ENCODE measurements at regions not wholly inside any gene's neighbourhood (a gene's known extent, or its start where the extent isn't known, plus 50 kb on each side); places are given as distances from the start of the nearest gene placed in this dataset.
A peak's percentile ranks its signal among the peaks of the same experiment; 100 is the strongest.

- no peak for DNase-seq (ENCODE audit: low read depth in 2 of 2)
Measured at GRCh38 chr1:101317590-101317989, 80.8 kb downstream of the S1PR1 start.

- no peak for DNase-seq (ENCODE audit: low read depth in 2 of 2)
Measured at GRCh38 chr1:101323535-101323934, 86.7 kb downstream of the S1PR1 start.

GRCh38 chr1:101325144-101325543 lies 88.3 kb downstream of the S1PR1 start:
- no peak for DNase-seq (ENCODE audit: low read depth in 2 of 2)

GRCh38 chr1:101330427-101331130 lies 93.8 kb downstream of the S1PR1 start:
- no peak for DNase-seq (ENCODE audit: low read depth in 2 of 2)

- DNase-seq (ENCODE audit: low read depth in 2 of 2) = no peak
Measured at GRCh38 chr1:101331794-101332193, 95.0 kb downstream of the S1PR1 start.

GRCh38 chr1:101332633-101333032 lies 95.8 kb downstream of the S1PR1 start:
- DNase-seq (ENCODE audit: low read depth in 2 of 2) = no peak

GRCh38 chr1:101333186-101333585 lies 96.4 kb downstream of the S1PR1 start:
- DNase-seq (ENCODE audit: low read depth in 2 of 2) = no peak

GRCh38 chr1:101337968-101338367 lies 101.1 kb downstream of the S1PR1 start:
- no peak for DNase-seq (ENCODE audit: low read depth in 2 of 2)

- no peak for DNase-seq (ENCODE audit: low read depth in 2 of 2)
Measured at GRCh38 chr1:101338714-101339430, 102.1 kb downstream of the S1PR1 start.

- no peak for DNase-seq (ENCODE audit: low read depth in 2 of 2)
Measured at GRCh38 chr1:101344745-101345144, 107.9 kb downstream of the S1PR1 start.

- DNase-seq (ENCODE audit: low read depth in 2 of 2) = no peak
Measured at GRCh38 chr1:101346419-101346818, 109.6 kb downstream of the S1PR1 start.

- DNase-seq (ENCODE audit: low read depth in 2 of 2) = no peak
Measured at GRCh38 chr1:101356013-101356412, 119.2 kb downstream of the S1PR1 start.

- no peak for DNase-seq (ENCODE audit: low read depth in 2 of 2)
Measured at GRCh38 chr1:101356604-101357443, 120.0 kb downstream of the S1PR1 start.

GRCh38 chr1:101357444-101357986 lies 120.7 kb downstream of the S1PR1 start:
- peak; percentile 20 to 43 for DNase-seq (ENCODE audit: low read depth in 2 of 2)

- DNase-seq (ENCODE audit: low read depth in 2 of 2) = no peak
Measured at GRCh38 chr1:101360506-101360905, 123.7 kb downstream of the S1PR1 start.

GRCh38 chr1:101363891-101364318 lies 127.1 kb downstream of the S1PR1 start:
- DNase-seq (ENCODE audit: low read depth in 2 of 2) = no peak

- DNase-seq (ENCODE audit: low read depth in 2 of 2) = no peak
Measured at GRCh38 chr1:101364370-101365120, 127.7 kb downstream of the S1PR1 start.

GRCh38 chr1:101365186-101365585 lies 128.4 kb downstream of the S1PR1 start:
- no peak for DNase-seq (ENCODE audit: low read depth in 2 of 2)

- no peak for DNase-seq (ENCODE audit: low read depth in 2 of 2)
Measured at GRCh38 chr1:101365878-101366277, 129.1 kb downstream of the S1PR1 start.

GRCh38 chr1:101366513-101367215 lies 129.8 kb downstream of the S1PR1 start:
- no peak for DNase-seq (ENCODE audit: low read depth in 2 of 2)

- DNase-seq (ENCODE audit: low read depth in 2 of 2) = no peak
Measured at GRCh38 chr1:101367630-101368029, 130.8 kb downstream of the S1PR1 start.

Measured in stimulated activated CD8-positive, alpha-beta memory T cell treated with anti-CD3 and anti-CD28 coated beads, Interleukin-7, amount 100 ng/mL, for 1 hour (primary cell).